GM12878 (cell line): ENCODE measurements at regions not wholly inside any gene's neighbourhood (a gene's known extent, or its start where the extent isn't known, plus 50 kb on each side); places are given as distances from the start of the nearest gene placed in this dataset.

Experiments used
- ATAC-seq: fragments of 200-7000 bp; cut with Tn5 transposase; 3 replicates; pipeline ENCODE4 v1.9.1; 2020; ENCODE audit warnings: mild to moderate bottlenecking, moderate library complexity
- BruUV-seq: library from RNA; stranded (reverse); fragments of 400-500 nt; replicated peaks from 2 replicates; lab custom pipeline; 2021; lab: Mats Ljungman, UMichigan
- CTCF ChIA-PET: fragments of 300-600 bp; sonication (Branson Sonifier 250); formaldehyde crosslinking; extraction: SDS; loops from one replicate; lab custom pipeline; 2021; ENCODE audit warnings: inconsistent platforms; lab: Yijun Ruan, JAX
- POLR2A ChIA-PET: fragments of 350-600 bp; formaldehyde crosslinking; extraction: SDS; loops from one replicate; lab custom pipeline; 2021; ENCODE audit warnings: inconsistent platforms; lab: Charles Lee
- RAD21 ChIA-PET: fragments of 300-600 bp; sonication (Branson Sonifier 250); formaldehyde crosslinking; loops from one replicate; lab custom pipeline; 2023; ENCODE audit warnings: antibody characterized with exemption; ENCODE audit not compliant: unreplicated experiment; lab: Charles Lee
- SMC1A ChIA-PET: fragments of 300-600 bp; sonication (Branson Sonifier 250); formaldehyde crosslinking; loops from one replicate; lab custom pipeline; 2023; ENCODE audit not compliant: unreplicated experiment, uncharacterized antibody; lab: Charles Lee
- DNase-seq: peaks from one replicate; pipeline ENCODE4 v3.0.0-alpha.2; 2011; ENCODE audit warnings: low read depth, low spot score
- FAIRE-seq: peaks from 3 replicates; lab custom pipeline; 2011; peaks lifted over from hg19 to GRCh38; lab: Jason Lieb, UNC
- H2AFZ ChIP-seq: 2 replicates; pipeline ENCODE4 v1.6.0; 2011; ENCODE audit warnings: low read depth, low read length, control low read depth; ENCODE audit not compliant: control insufficient read depth
- H3K27ac ChIP-seq: 2 replicates; pipeline ENCODE4 v1.5.1; 2011; ENCODE audit warnings: control low read depth; ENCODE audit not compliant: control insufficient read depth, insufficient read depth
- H3K27me3 ChIP-seq, 2 experiments: replicated peaks in 1 of 2; 2 replicates each; pipeline versions ENCODE4 v1.6.0 to v1.6.1; 2011; ENCODE audit warnings: low read length in 1 of 2; ENCODE audit not compliant: control insufficient read depth in 2 of 2, insufficient read depth in 2 of 2
- H3K36me3 ChIP-seq, 2 experiments: 2 replicates each; pipeline ENCODE4 v1.5.1; 2011; ENCODE audit warnings: low read length in 1 of 2; ENCODE audit not compliant: control insufficient read depth in 2 of 2, insufficient read depth in 2 of 2
- H3K4me1 ChIP-seq: 2 replicates; pipeline ENCODE4 v1.6.1; 2011; ENCODE audit warnings: mild to moderate bottlenecking, low read length, moderate library complexity, mixed read lengths; ENCODE audit not compliant: control insufficient read depth, insufficient read depth
- H3K4me2 ChIP-seq: 2 replicates; pipeline ENCODE4 v1.6.0; 2011; ENCODE audit warnings: control low read depth; ENCODE audit not compliant: control insufficient read depth, insufficient read depth
- H3K4me3 ChIP-seq: fragments of 200-600 bp; sonication (generic); 2 replicates; pipeline ENCODE4 v1.5.1; 2016
- H3K79me2 ChIP-seq: 2 replicates; pipeline ENCODE4 v1.6.0; 2011; ENCODE audit warnings: low read length; ENCODE audit not compliant: control insufficient read depth, insufficient read depth
- H3K9ac ChIP-seq: 2 replicates; pipeline ENCODE4 v1.8.0; 2011; ENCODE audit warnings: low read length, control low read depth, mixed read lengths; ENCODE audit not compliant: control insufficient read depth, insufficient read depth
- H3K9me3 ChIP-seq: replicated peaks from 3 replicates; pipeline ENCODE4 v1.5.1; 2011; ENCODE audit warnings: mild to moderate bottlenecking, low read length; ENCODE audit not compliant: control insufficient read depth, insufficient read depth
- H4K20me1 ChIP-seq: 2 replicates; pipeline ENCODE4 v1.6.0; 2011; ENCODE audit not compliant: control insufficient read depth, insufficient read depth
- CBX5 ChIP-seq: sonication (generic); IDR thresholded peaks from 2 replicates; pipeline ENCODE4 v1.6.1; 2016; ENCODE audit warnings: low read depth, moderate library complexity, mild to moderate bottlenecking, inconsistent platforms
- EZH2 ChIP-seq: IDR thresholded peaks from 2 replicates; pipeline ENCODE4 v1.6.1; 2012; ENCODE audit warnings: low read depth, mild to moderate bottlenecking, control low read depth, inconsistent platforms, low read length, borderline replicate concordance; ENCODE audit not compliant: control insufficient read depth
- FOS ChIP-seq: IDR thresholded peaks from 3 replicates; pipeline ENCODE4 v1.6.1; 2011; ENCODE audit warnings: borderline replicate concordance; ENCODE audit not compliant: insufficient read length; ENCODE audit errors: extremely low read depth
- FOXM1 ChIP-seq: IDR thresholded peaks from 2 replicates; pipeline ENCODE4 v1.6.1; 2012; ENCODE audit warnings: low read depth, mild to moderate bottlenecking, inconsistent platforms, low read length, moderate library complexity
- HDAC2 ChIP-seq: fragments of 200-600 bp; sonication (generic); IDR thresholded peaks from 2 replicates; pipeline ENCODE4 v1.6.1; 2017
- HDGF ChIP-seq: fragments of 450-650 bp; IDR thresholded peaks from 2 replicates; pipeline ENCODE4 v1.6.1; 2016; ENCODE audit warnings: antibody characterized with exemption
- KDM1A ChIP-seq: fragments of 200-600 bp; sonication (generic); IDR thresholded peaks from 2 replicates; pipeline ENCODE4 v1.6.1; 2016; ENCODE audit warnings: borderline replicate concordance
- NFIC ChIP-seq: IDR thresholded peaks from 2 replicates; pipeline ENCODE4 v1.6.1; 2012; ENCODE audit warnings: low read depth, mild to moderate bottlenecking, inconsistent platforms, low read length, moderate library complexity
- RB1 ChIP-seq: fragments of 450-650 bp; formaldehyde crosslinking; IDR thresholded peaks from 2 replicates; pipeline ENCODE4 v1.6.1; 2017; ENCODE audit warnings: mild to moderate bottlenecking, borderline replicate concordance
- RELA ChIP-seq: fragments of 450-650 bp; IDR thresholded peaks from 2 replicates; pipeline ENCODE4 v1.8.0; 2014; ENCODE audit warnings: borderline replicate concordance; ENCODE audit not compliant: partially characterized antibody
- RELB ChIP-seq: fragments of 450-650 bp; IDR thresholded peaks from 2 replicates; pipeline ENCODE4 v1.6.1; 2017; ENCODE audit warnings: low read depth, mild to moderate bottlenecking, moderate library complexity
- SMAD1 ChIP-seq: fragments of 450-650 bp; IDR thresholded peaks from 2 replicates; pipeline ENCODE4 v1.6.1; 2018; ENCODE audit warnings: mild to moderate bottlenecking, low read depth; ENCODE audit not compliant: partially characterized antibody
- SP1 ChIP-seq: IDR thresholded peaks from one replicate; pipeline ENCODE4 v1.6.1; 2011; ENCODE audit warnings: low read depth, low read length
- SPI1 ChIP-seq: IDR thresholded peaks from 2 replicates; pipeline ENCODE4 v1.6.1; 2011; ENCODE audit warnings: low read depth, mild to moderate bottlenecking, low read length, moderate library complexity, borderline replicate concordance; ENCODE audit not compliant: insufficient read depth
- SREBF1 ChIP-seq: IDR thresholded peaks from 2 replicates; pipeline ENCODE4 v1.6.1; 2012; ENCODE audit warnings: mild to moderate bottlenecking, low read length
- TCF3 ChIP-seq: IDR thresholded peaks from 2 replicates; pipeline ENCODE4 v1.6.1; 2012; ENCODE audit warnings: low read depth, mild to moderate bottlenecking, low read length, borderline replicate concordance; ENCODE audit not compliant: insufficient read depth
- USF1 ChIP-seq: IDR thresholded peaks from 2 replicates; pipeline ENCODE4 v1.6.1; 2011; ENCODE audit warnings: borderline replicate concordance, low read depth, mild to moderate bottlenecking, moderate library complexity, mixed read lengths, low read length; ENCODE audit not compliant: insufficient read depth; ENCODE audit errors: extremely low read length
- ZNF384 ChIP-seq: IDR thresholded peaks from 2 replicates; pipeline ENCODE4 v1.6.1; 2012; ENCODE audit warnings: low read depth, mild to moderate bottlenecking, low read length, improper control_type of control experiment, borderline replicate concordance
- WGBS: methylation state at CpG from one replicate; pipeline ENCODE4 v1.1.6; 2016; ENCODE audit warnings: low lambda C conversion rate; ENCODE audit not compliant: insufficient replicate concordance, insufficient coverage; ENCODE audit errors: missing lambda C conversion rate; 5-methylcytosine and 5-hydroxymethylcytosine counted together
- in situ Hi-C: fragments of 300-500 bp; cut with MboI; formaldehyde crosslinking; loops from 9 replicates; pipeline ENCODE4 v1.14.3; 2018; ENCODE audit warnings: mixed read lengths
- intact Hi-C: fragments of 100-400 bp; cut with micrococcal nuclease; formaldehyde crosslinking; loops from one replicate; pipeline ENCODE4 v1.14.2; 2022; ENCODE audit not compliant: unreplicated experiment

GRCh38 chr2:140027320-140027719 is 1247.1 kb upstream of the NXPH2 start:
- Histone ChIP-seq H2AFZ (no peak overlapping the region), H3K36me3 (no peaks in the 10 kb centered on the region), H3K4me3 (no peak overlapping the region), H3K9me3 (no peaks in the 10 kb centered on the region), H3K27ac (no peak overlapping the region), H4K20me1 (no peaks in the 10 kb centered on the region), H3K79me2 (no peaks in the 10 kb centered on the region), H3K9ac (no peak overlapping the region), H3K4me2 (no peak overlapping the region), H3K27me3 (no peaks in the 10 kb centered on the region), H3K4me1 (no peaks in the 10 kb centered on the region)
- ChIA-PET CTCF (no interaction called here), POLR2A (no interaction called here), RAD21 (no interaction called here), SMC1A (no interaction called here)
- ATAC-seq (0 out of 3 replicates have a peak, but pooled peaks have one; percentile 22), DNase-seq (no peak), FAIRE-seq (no peak)
- in situ Hi-C loops (no loop called here), intact Hi-C loops (no loop called here)
- no TSS peak for BruUV-seq
- whole genome bisulfite sequencing, result 38% methylated on average over 7 of the region's 7 CpGs
- TF ChIP-seq EZH2 (no peak), HDGF (no peak), FOS (no peak)

GRCh38 chr2:140023291-140023690 is 1243.1 kb upstream of the NXPH2 start:
- no peaks in the 10 kb centered on the region for H3K4me1 ChIP-seq
- intact Hi-C loops, result no loop called here
- no peak overlapping the region for H3K4me2 ChIP-seq
- WGBS, result 0% methylated on average over 2 of the region's 2 CpGs
- POLR2A ChIA-PET, result no interaction called here
- H2AFZ ChIP-seq, result no peak overlapping the region
- FAIRE-seq (no peak), ATAC-seq (no peak), DNase-seq (no peak)
- SMC1A ChIA-PET, result interaction anchor here (1.5 kb wide), 1 partner anchor 10 kb away, joined by 6 read pairs; no protein-coding TSS in a partner anchor
- no peaks in the 10 kb centered on the region for H3K79me2 ChIP-seq
- H3K4me3 ChIP-seq, result no peak overlapping the region
- H3K27ac ChIP-seq, result no peak overlapping the region
- no peaks in the 10 kb centered on the region for H4K20me1 ChIP-seq
- no peaks in the 10 kb centered on the region for H3K9me3 ChIP-seq
- no peak overlapping the region for H3K9ac ChIP-seq
- H3K36me3 ChIP-seq, result no peaks in the 10 kb centered on the region
- H3K27me3 ChIP-seq, result no peaks in the 10 kb centered on the region
- BruUV-seq, result no TSS peak
- in situ Hi-C loops, result no loop called here
- RAD21 ChIA-PET, result no interaction called here
- CTCF ChIA-PET, result no interaction called here
- TF ChIP-seq SP1 (no peak), SREBF1 (no peak), RELA (no peak), RB1 (no peak), FOXM1 (no peak), USF1 (no peak), TCF3 (no peak), NFIC (no peak), ZNF384 (no peak), SMAD1 (no peak), KDM1A (no peak), SPI1 (no peak), HDAC2 (no peak), RELB (no peak), CBX5 (no peak)
